ENCODE measurements at regions not wholly inside any gene's neighbourhood (a gene's known extent, or its start where the extent isn't known, plus 50 kb on each side); places are given as distances from the start of the nearest gene placed in this dataset.

GRCh38 chr6:169881398-169881797 lies 130.0 kb downstream of the ERMARD start:
- peaks cover 2% of the 10 kb centered on the region for H3K27me3 Mint-ChIP-seq
- no peak overlapping the region for H3K27ac Mint-ChIP-seq
- H3K9me3 Mint-ChIP-seq, result no peaks in the 10 kb centered on the region
- no peak overlapping the region for H3K4me3 Mint-ChIP-seq
- H3K36me3 Mint-ChIP-seq (ENCODE audit: low read depth), result no peaks in the 10 kb centered on the region
- intact Hi-C loops (cut with micrococcal nuclease), result no loop called here
- H3K4me1 Mint-ChIP-seq (ENCODE audit: low read depth), result no peaks in the 10 kb centered on the region

GRCh38 chr6:169880516-169880915 lies 129.1 kb downstream of the ERMARD start:
- peaks cover 6% of the 10 kb centered on the region for H3K9me3 Mint-ChIP-seq
- no peak overlapping the region for H3K27ac Mint-ChIP-seq
- intact Hi-C loops (cut with micrococcal nuclease), result no loop called here
- H3K4me3 Mint-ChIP-seq, result no peak overlapping the region
- H3K36me3 Mint-ChIP-seq (ENCODE audit: low read depth), result no peaks in the 10 kb centered on the region
- no peaks in the 10 kb centered on the region for H3K4me1 Mint-ChIP-seq (ENCODE audit: low read depth)
- peaks cover 2% of the 10 kb centered on the region for H3K27me3 Mint-ChIP-seq

GRCh38 chr6:169869301-169869700 lies 117.9 kb downstream of the ERMARD start:
- Mint-ChIP-seq H3K4me3 (no peak overlapping the region), H3K36me3 (ENCODE audit: low read depth) (no peaks in the 10 kb centered on the region), H3K4me1 (ENCODE audit: low read depth) (no peaks in the 10 kb centered on the region), H3K9me3 (no peaks in the 10 kb centered on the region), H3K27ac (no peak overlapping the region), H3K27me3 (no peaks in the 10 kb centered on the region)
- intact Hi-C loops (cut with micrococcal nuclease), result no loop called here

- Mint-ChIP-seq H3K4me1 (ENCODE audit: low read depth) (no peaks in the 10 kb centered on the region), H3K4me3 (no peak overlapping the region), H3K27me3 (no peaks in the 10 kb centered on the region), H3K9me3 (peaks cover 6% of the 10 kb centered on the region), H3K27ac (no peak overlapping the region), H3K36me3 (ENCODE audit: low read depth) (no peaks in the 10 kb centered on the region)
- intact Hi-C loops (cut with micrococcal nuclease), result no loop called here
Observed at GRCh38 chr6:169868458-169868857, 117.0 kb downstream of the ERMARD start.

- intact Hi-C loops (cut with micrococcal nuclease), result no loop called here
- Mint-ChIP-seq H3K27ac (no peak overlapping the region), H3K27me3 (no peaks in the 10 kb centered on the region), H3K4me3 (no peak overlapping the region), H3K9me3 (peaks cover 9% of the 10 kb centered on the region), H3K36me3 (ENCODE audit: low read depth) (no peaks in the 10 kb centered on the region), H3K4me1 (ENCODE audit: low read depth) (no peaks in the 10 kb centered on the region)
Observed at GRCh38 chr6:169867751-169868191, 116.3 kb downstream of the ERMARD start.

GRCh38 chr6:169866668-169867521 lies 115.5 kb downstream of the ERMARD start:
- Mint-ChIP-seq H3K27me3 (no peaks in the 10 kb centered on the region), H3K4me3 (no peak overlapping the region), H3K36me3 (ENCODE audit: low read depth) (no peaks in the 10 kb centered on the region), H3K27ac (no peak overlapping the region), H3K9me3 (peaks cover 9% of the 10 kb centered on the region), H3K4me1 (ENCODE audit: low read depth) (no peaks in the 10 kb centered on the region)
- intact Hi-C loops (cut with micrococcal nuclease), result no loop called here

- Mint-ChIP-seq H3K36me3 (ENCODE audit: low read depth) (no peaks in the 10 kb centered on the region), H3K27ac (no peak overlapping the region), H3K27me3 (no peaks in the 10 kb centered on the region), H3K4me1 (ENCODE audit: low read depth) (no peaks in the 10 kb centered on the region), H3K9me3 (peaks cover 9% of the 10 kb centered on the region), H3K4me3 (no peak overlapping the region)
- intact Hi-C loops (cut with micrococcal nuclease), result no loop called here
Observed at GRCh38 chr6:169866140-169866534, 114.7 kb downstream of the ERMARD start.

GRCh38 chr6:169865346-169866139 lies 114.1 kb downstream of the ERMARD start:
- Mint-ChIP-seq H3K4me3 (no peak overlapping the region), H3K4me1 (ENCODE audit: low read depth) (no peaks in the 10 kb centered on the region), H3K36me3 (ENCODE audit: low read depth) (no peaks in the 10 kb centered on the region), H3K9me3 (peaks cover 9% of the 10 kb centered on the region), H3K27ac (no peak overlapping the region), H3K27me3 (no peaks in the 10 kb centered on the region)
- intact Hi-C loops (cut with micrococcal nuclease), result no loop called here

- no peak overlapping the region for H3K4me3 Mint-ChIP-seq
- H3K9me3 Mint-ChIP-seq, result peaks cover 15% of the 10 kb centered on the region
- intact Hi-C loops (cut with micrococcal nuclease), result no loop called here
- no peak overlapping the region for H3K27ac Mint-ChIP-seq
- no peaks in the 10 kb centered on the region for H3K27me3 Mint-ChIP-seq
- H3K36me3 Mint-ChIP-seq (ENCODE audit: low read depth), result no peaks in the 10 kb centered on the region
- H3K4me1 Mint-ChIP-seq (ENCODE audit: low read depth), result no peaks in the 10 kb centered on the region
Observed at GRCh38 chr6:169864148-169865020, 113.0 kb downstream of the ERMARD start.

- Mint-ChIP-seq H3K27ac (no peak overlapping the region), H3K9me3 (peaks cover 17% of the 10 kb centered on the region), H3K4me1 (ENCODE audit: low read depth) (no peaks in the 10 kb centered on the region), H3K36me3 (ENCODE audit: low read depth) (no peaks in the 10 kb centered on the region), H3K27me3 (no peaks in the 10 kb centered on the region), H3K4me3 (no peak overlapping the region)
- intact Hi-C loops (cut with micrococcal nuclease), result no loop called here
Observed at GRCh38 chr6:169863710-169864109, 112.3 kb downstream of the ERMARD start.

GRCh38 chr6:169862892-169863525 lies 111.6 kb downstream of the ERMARD start:
- Mint-ChIP-seq H3K27ac (no peak overlapping the region), H3K4me3 (no peak overlapping the region), H3K27me3 (no peaks in the 10 kb centered on the region), H3K36me3 (ENCODE audit: low read depth) (no peaks in the 10 kb centered on the region), H3K9me3 (peaks cover 21% of the 10 kb centered on the region), H3K4me1 (ENCODE audit: low read depth) (no peaks in the 10 kb centered on the region)
- intact Hi-C loops (cut with micrococcal nuclease), result no loop called here

- Mint-ChIP-seq H3K27ac (no peak overlapping the region), H3K36me3 (ENCODE audit: low read depth) (no peaks in the 10 kb centered on the region), H3K4me3 (no peak overlapping the region), H3K9me3 (peaks cover 29% of the 10 kb centered on the region), H3K4me1 (ENCODE audit: low read depth) (no peaks in the 10 kb centered on the region), H3K27me3 (no peaks in the 10 kb centered on the region)
- intact Hi-C loops (cut with micrococcal nuclease), result no loop called here
Observed at GRCh38 chr6:169862043-169862891, 110.8 kb downstream of the ERMARD start.
